SHP77 (cell line): ENCODE measurements at regions not wholly inside any gene's neighbourhood (a gene's known extent, or its start where the extent isn't known, plus 50 kb on each side); places are given as distances from the start of the nearest gene placed in this dataset.
A peak's percentile ranks its signal among the peaks of the same experiment; 100 is the strongest.

Experiments used
- DNase-seq, 2 experiments: peaks; one replicate each; lab custom pipeline; 2025; lab: John Stamatoyannopoulos, UW

DNA sequence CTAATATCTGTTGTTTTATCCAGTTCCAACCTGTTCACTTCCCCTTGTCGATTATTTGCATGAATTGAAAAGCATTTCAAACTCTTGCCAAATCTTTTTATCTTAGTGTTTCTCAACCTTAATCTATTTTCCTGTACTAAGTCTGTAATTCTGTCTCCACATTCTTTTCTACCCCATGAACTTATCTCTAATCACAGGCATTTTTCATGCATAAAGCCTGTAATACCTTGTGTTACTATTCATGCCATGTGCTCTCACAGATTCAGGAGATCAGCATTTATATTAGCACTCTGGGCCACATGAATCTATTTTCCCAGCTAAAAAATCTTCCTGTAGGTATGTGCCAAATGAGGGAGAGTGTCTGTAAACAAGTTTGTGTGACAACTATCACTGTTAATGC is 1360.9 kb downstream of the STIM2 start:
- no peak for DNase-seq

GRCh38 chr4:28225050-28225449 is 1364.4 kb downstream of the STIM2 start:
- peak in 1 of 2 experiments; percentile 7 for DNase-seq

DNA sequence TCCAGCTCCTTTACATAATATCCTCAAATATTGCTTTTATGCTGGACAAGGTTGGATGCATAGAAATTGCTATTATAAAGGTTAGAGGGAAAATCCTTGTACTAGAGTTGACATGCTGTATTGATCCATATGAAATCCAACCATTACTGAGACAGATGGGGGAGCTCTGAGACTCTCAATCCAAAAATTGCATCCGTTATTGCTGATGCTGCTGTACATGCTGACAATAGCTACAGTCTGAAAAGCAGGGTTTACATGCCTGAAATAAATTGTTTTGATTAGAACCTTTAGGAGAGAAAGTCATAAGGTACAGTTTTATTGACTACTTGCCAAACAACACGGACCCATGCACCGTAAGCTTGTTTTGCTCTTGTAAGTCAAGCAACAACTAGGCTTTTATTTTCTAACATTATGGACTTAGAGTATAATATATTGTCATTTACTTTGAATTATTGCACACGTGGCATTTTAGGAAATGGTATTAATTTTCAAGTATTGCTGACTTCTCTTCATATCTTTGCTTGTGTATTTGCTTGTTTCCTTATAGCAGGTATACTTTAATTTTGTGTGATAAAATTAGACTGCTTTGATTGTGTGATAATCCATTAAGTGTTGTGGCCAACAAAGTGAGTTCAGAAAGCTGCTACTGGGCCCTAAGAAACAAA is 1365.2 kb downstream of the STIM2 start:
- DNase-seq: no peak

GRCh38 chr4:28226962-28227361 is 1366.3 kb downstream of the STIM2 start:
- DNase-seq: no peak

GRCh38 chr4:28227764-28228163 is 1367.1 kb downstream of the STIM2 start:
- DNase-seq: no peak

GRCh38 chr4:28228561-28229491 is 1368.2 kb downstream of the STIM2 start:
- DNase-seq: no peak

GRCh38 chr4:28232376-28232775 is 1371.7 kb downstream of the STIM2 start:
- no peak for DNase-seq

DNA sequence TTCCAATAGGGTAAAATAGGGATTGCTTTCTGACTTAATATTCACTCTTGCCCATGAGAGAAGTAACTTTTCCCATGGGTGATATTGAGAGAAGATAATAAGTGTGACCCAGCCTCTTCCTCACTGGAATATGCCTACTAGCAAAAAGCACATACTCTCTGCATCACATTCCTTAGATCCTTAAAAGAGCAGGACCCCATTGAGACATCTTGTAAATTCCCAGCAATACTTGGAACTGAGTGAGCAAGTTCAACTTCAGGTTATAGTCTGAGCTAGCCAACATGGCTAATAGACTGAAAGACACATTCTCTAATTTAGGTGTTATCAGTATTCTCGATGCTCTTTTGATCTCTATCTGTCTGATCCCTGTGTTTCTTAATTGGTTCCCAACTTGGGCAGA is 1372.3 kb downstream of the STIM2 start:
- no peak for DNase-seq

DNA sequence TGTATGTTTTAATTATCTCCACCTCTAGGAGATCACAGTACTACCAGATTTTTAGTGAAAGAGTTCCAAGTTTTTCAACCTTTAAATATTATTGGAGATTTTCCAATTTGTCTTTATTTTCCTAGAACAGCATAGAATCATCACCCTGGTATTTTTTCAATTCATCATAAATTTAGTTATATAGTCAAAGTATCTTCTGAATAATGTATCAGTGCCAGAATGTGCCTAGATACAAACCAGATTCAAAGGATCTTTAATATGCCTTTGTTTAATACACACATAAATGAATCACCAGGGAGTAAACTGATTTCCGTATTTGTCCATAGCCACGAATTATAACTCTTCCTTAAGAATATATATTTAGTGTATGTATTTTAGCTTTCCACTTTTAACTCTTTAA is 1373.1 kb downstream of the STIM2 start:
- no peak for DNase-seq

DNA sequence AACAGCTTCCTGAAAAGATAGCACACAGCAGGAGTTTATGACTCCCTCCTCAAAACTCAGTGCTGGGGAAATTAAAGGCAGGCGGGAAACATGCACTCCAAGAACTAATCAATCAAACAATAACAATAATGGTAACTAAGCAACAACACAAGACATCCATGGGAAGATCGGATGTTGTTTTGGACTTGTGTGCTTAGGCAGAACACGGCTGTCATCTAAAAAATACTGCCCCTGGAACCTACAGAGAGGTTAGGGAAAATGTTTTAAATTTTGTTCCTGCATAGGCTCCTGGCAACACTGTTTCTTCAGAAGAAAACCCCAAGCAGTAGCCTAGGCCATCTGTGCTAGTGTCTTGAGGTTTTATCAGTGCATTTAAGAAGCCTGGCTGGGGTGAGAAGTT is 1378.2 kb downstream of the STIM2 start:
- DNase-seq: no peak

GRCh38 chr4:28241021-28241420 is 1380.4 kb downstream of the STIM2 start:
- no peak for DNase-seq

DNA sequence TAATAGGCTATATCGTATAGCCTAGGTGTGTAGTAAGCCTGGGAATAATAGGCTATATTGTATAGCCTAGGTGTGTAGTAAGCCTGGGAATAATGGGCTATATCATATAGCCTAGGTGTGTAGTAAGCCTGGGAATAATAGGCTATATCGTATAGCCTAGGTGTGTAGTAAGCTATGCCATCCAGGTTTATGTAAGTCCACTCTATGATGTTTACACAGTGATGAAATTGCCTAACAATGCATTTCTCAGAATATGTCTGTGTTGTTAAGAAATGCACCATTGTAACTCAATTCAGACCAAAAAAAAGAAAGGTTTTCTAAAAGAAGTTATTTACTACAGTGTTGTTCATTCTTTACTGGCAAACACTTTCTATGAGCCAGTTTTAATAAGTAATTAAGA is 1387.2 kb downstream of the STIM2 start:
- DNase-seq: no peak

DNA sequence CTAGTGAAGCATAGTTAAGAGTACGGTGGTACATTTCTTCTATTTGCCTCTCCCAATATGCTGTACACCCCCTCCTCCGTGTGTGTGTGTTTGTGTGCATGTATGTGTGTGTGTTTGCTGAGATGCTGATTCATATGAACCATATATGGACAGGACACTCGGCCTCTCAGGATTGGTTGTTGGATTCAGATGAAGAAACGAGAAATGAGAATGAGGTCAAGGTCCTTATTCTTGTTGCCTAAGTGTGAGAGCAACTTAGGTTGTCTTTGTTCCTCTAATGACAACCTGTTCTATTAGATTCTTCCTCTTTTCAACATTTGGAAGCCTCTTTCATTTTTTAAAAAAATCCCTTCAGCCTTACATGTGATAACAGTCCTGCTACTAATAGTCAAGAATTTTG is 1387.6 kb downstream of the STIM2 start:
- no peak for DNase-seq

GRCh38 chr4:28250646-28251045 is 1390.0 kb downstream of the STIM2 start:
- DNase-seq: no peak

GRCh38 chr4:28251831-28252230 is 1391.2 kb downstream of the STIM2 start:
- no peak for DNase-seq

DNA sequence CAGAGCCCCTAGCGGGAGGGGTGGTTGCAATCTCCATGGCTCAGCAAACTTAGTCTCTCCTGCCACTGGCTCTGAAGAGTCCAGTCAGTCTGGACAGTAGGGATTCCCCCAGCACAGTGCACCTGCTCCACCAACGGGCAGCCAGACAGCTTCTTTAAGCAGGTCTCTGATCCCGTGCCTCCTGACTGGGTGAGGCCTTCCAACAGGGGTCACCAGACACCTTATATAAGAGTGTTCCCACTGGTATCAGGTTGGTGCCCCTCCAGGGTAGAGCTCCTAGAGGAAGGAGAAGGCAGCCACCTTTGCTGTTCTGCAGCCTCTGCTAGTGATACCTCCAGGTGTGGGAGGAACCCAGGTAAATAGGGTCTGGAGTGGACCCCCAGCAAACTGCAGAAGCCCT is 1393.4 kb downstream of the STIM2 start:
- DNase-seq: no peak

GRCh38 chr4:28256295-28256694 is 1395.7 kb downstream of the STIM2 start:
- DNase-seq: no peak

GRCh38 chr4:28259951-28260350 is 1399.3 kb downstream of the STIM2 start:
- no peak for DNase-seq

DNA sequence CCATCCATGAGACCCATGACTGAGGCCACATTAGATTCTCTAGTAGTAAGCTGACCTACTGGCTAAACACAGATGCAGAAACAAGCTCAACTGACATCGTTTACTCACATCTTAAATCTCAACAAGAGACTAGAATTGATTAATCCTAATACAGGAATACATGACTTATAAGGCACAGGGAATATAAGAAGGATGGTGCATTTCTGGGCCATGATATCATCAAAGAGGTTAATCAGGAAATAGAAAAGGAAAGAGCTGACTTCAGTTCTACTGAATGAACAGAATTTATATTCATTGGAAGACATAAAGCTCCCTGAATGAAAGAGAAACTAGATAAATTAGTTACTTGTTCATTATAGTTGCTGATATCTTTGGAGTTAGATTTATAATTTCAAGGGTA is 1406.5 kb downstream of the STIM2 start:
- DNase-seq: no peak

GRCh38 chr4:28269426-28269825 is 1408.8 kb downstream of the STIM2 start:
- DNase-seq: no peak

DNA sequence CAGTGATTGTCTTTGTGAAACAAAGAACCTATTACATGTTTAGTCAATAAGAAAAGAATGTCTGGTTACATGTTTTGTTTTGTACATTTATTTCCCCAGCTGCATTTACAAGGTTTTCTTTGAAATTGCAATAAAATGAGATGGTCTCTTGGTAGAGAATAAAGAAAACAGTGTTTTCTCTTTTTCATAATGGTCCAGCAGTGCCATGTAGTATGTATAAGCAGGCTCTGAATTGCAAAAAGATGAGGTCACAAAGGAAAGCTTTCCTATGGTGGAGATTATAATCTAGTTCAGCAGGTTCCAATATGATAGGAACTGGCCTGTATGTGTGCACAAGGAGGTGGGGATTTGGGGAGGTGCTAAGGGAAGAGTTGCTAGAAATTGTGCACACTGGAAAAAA is 1417.3 kb downstream of the STIM2 start:
- DNase-seq: no peak

GRCh38 chr4:28278676-28279075 is 1418.0 kb downstream of the STIM2 start:
- no peak for DNase-seq

GRCh38 chr4:28279249-28279648 is 1418.6 kb downstream of the STIM2 start:
- DNase-seq: no peak
